SH-SY5Y (cell line): ENCODE measurements at regions not wholly inside any gene's neighbourhood (a gene's known extent, or its start where the extent isn't known, plus 50 kb on each side); places are given as distances from the start of the nearest gene placed in this dataset.

Experiments used
- GATA2 ChIP-seq: IDR thresholded peaks from 2 replicates; pipeline ENCODE4 v1.6.1; 2011; ENCODE audit warnings: mild to moderate bottlenecking, low read depth, low read length
- GATA3 ChIP-seq: IDR thresholded peaks from 2 replicates; pipeline ENCODE4 v1.6.1; 2011; ENCODE audit warnings: low read depth, mild to moderate bottlenecking, low read length, moderate library complexity

DNA sequence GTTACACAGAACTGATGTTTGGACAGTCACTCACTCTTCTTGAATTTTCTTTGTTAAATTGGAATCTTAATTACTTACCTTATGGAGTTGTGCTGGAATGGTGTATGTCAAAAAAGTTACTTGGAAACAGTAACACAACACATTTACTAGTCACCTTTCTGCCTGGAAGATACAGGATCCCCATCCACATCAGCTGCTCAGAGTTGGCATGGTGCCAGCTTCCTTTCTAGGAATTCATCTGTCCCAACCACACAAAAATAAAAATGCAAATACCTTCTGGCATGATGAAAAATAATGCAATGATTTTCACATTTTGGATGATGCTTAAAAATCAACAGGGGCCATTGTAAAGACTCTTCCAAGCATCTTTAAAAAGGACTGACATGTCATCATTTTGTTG lies 341.5 kb downstream of the TMEM38B start:
- TF ChIP-seq GATA3: no peak
- no peak for TF ChIP-seq GATA2
